GM18505 (cell line): ENCODE measurements at regions not wholly inside any gene's neighbourhood (a gene's known extent, or its start where the extent isn't known, plus 50 kb on each side); places are given as distances from the start of the nearest gene placed in this dataset.
"Not testable (repeated sequence)": the region's sequence is repeated elsewhere in the genome, so short reads cannot be mapped to it uniquely, and the experiment has no call there.

ENCODE experiments used
- ATAC-seq: cut with Tn5 transposase; IDR thresholded peaks from one replicate; pipeline ENCODE4 v1.9.1; 2021; ENCODE audit not compliant: unreplicated experiment
- POLR2A ChIP-seq: IDR thresholded peaks from 4 replicates; pipeline ENCODE4 v1.6.1; 2011; ENCODE audit warnings: borderline replicate concordance; ENCODE audit not compliant: insufficient read depth, insufficient read length; ENCODE audit errors: extremely low read depth

DNA sequence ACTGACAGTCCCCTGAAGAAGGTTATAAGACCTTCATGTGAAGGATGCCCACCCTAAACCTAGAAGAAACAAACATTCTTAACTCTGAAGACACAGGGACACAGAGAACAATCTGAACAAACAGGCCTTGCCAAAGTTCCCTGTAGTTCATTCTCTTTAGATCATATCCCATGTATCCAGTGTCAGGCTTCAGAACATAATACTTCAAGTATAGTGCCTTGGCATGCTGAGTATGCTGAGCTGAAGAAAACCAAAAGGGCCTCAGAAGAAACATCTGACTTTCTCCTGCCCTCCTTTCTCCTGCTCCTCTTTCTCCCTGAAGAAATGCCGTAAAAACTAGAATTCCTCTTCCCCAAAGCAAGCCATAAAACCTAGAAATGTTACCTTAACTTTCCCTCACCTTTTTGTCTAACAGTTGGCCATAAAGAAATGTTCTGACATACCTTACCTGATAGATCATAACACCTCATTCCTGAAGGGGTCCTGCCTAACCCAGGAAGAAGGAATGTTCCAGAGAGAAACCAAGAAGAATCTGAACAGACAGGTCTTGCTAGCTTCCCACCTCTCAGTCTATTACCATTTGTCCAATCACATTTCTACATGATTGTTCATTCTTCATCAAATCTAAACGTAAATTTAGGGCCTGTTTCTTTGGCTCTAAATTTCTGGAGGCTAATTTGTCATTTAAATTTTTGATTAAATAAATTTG lies 160.1 kb upstream of the ZC3H15 start:
- no peak for ATAC-seq
- TF ChIP-seq POLR2A: no peak

GRCh38 chr2:186327251-186327868 lies 158.7 kb upstream of the ZC3H15 start:
- ATAC-seq: no peak
- no peak for TF ChIP-seq POLR2A

DNA sequence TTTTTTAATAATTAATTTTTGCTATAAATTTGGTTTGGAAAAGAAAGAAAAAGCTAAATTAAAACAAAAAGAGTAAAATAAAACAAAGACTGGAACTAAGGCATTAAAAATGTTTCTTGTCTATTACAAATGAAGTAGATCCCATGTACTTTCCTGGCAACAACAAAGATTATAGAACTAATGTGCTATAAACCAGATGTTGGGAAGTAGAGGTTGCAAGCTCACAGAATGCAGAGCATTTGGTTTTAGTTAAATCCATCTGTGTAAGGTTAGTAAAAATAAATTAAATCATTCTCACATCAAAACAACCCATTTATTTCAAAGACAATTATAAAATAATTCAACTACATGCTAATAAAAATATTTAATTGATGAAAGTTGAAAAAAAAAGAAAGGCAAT lies 157.2 kb upstream of the ZC3H15 start:
- TF ChIP-seq POLR2A: no peak
- no peak for ATAC-seq

- no peak for TF ChIP-seq POLR2A
- no peak for ATAC-seq
Observed at GRCh38 chr2:186330050-186330449, 156.0 kb upstream of the ZC3H15 start.

- TF ChIP-seq POLR2A: no peak
- ATAC-seq: no peak
Observed at GRCh38 chr2:186339716-186340115, 146.3 kb upstream of the ZC3H15 start.

GRCh38 chr2:186342029-186342428 lies 144.0 kb upstream of the ZC3H15 start:
- no peak for ATAC-seq
- TF ChIP-seq POLR2A: no peak

- no peak for ATAC-seq
- TF ChIP-seq POLR2A: no peak
Observed at GRCh38 chr2:186345745-186346144, 140.3 kb upstream of the ZC3H15 start.

GRCh38 chr2:186346216-186346615 lies 139.8 kb upstream of the ZC3H15 start:
- ATAC-seq: no peak
- TF ChIP-seq POLR2A: no peak

- no peak for TF ChIP-seq POLR2A
- ATAC-seq: peak; percentile 47
Observed at GRCh38 chr2:186347472-186347871, 138.6 kb upstream of the ZC3H15 start.

DNA sequence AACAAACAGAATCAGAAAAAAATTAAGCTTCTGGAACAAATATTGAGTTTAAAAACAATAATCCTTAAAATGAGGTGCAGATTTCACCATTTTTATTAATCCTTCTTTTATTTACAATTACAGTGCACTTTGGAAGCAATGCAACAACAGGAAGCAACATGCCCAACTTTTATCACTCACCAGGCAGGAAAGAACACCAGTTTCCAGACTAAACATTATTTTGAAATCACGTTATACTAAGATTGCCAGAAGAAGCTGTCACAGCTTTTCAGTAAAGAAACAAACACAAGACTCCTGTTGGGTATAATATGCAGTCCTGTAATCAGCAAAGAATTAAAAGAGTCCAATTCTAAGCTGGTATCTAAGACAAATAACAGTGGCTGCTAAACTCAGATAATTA lies 137.9 kb upstream of the ZC3H15 start:
- no peak for ATAC-seq
- TF ChIP-seq POLR2A: no peak

GRCh38 chr2:186349508-186349907 lies 136.6 kb upstream of the ZC3H15 start:
- ATAC-seq: peak; percentile 53

GRCh38 chr2:186354160-186354559 lies 131.9 kb upstream of the ZC3H15 start:
- ATAC-seq: not testable (repeated sequence)

More at GRCh38 chr2:186349508-186349907, 136.6 kb upstream of the ZC3H15 start:
- TF ChIP-seq POLR2A: no peak

- no peak for ATAC-seq
- TF ChIP-seq POLR2A: no peak
Observed at GRCh38 chr2:186365406-186365805, 120.7 kb upstream of the ZC3H15 start.

GRCh38 chr2:186379052-186379451 lies 107.0 kb upstream of the ZC3H15 start:
- ATAC-seq: no peak
- no peak for TF ChIP-seq POLR2A
